ENCODE measurements at regions not wholly inside any gene's neighbourhood (a gene's known extent, or its start where the extent isn't known, plus 50 kb on each side); places are given as distances from the start of the nearest gene placed in this dataset.

- ChIA-PET POLR2A (no interaction called here), CTCF (no interaction called here)
- no peak for TF ChIP-seq CTCF (IDR thresholded peaks at IDR 0.05; ENCODE audit: insufficient read depth, low read length, missing control alignments)
Measured at GRCh38 chr2:164384434-164384833, 236.8 kb downstream of the GRB14 start.

GRCh38 chr2:164371916-164372315, 249.4 kb downstream of the GRB14 start:
- no peak for DNase-seq (ENCODE audit: low read depth, low spot score)
- ChIA-PET CTCF (no interaction called here), POLR2A (no interaction called here)
- no peak for TF ChIP-seq CTCF (IDR thresholded peaks at IDR 0.05; ENCODE audit: insufficient read depth, low read length, missing control alignments)
- H3K4me3 ChIP-seq (ENCODE audit: low read depth, low read length), result no peak overlapping the region

More at GRCh38 chr2:164384434-164384833, 236.8 kb downstream of the GRB14 start:
- DNase-seq (ENCODE audit: low read depth, low spot score), result no peak
- H3K4me3 ChIP-seq (ENCODE audit: low read depth, low read length), result no peak overlapping the region

- no peak for TF ChIP-seq CTCF (IDR thresholded peaks at IDR 0.05; ENCODE audit: insufficient read depth, low read length, missing control alignments)
- POLR2A ChIA-PET, result no interaction called here
- DNase-seq (ENCODE audit: low read depth, low spot score), result no peak
- no peak overlapping the region for H3K4me3 ChIP-seq (ENCODE audit: low read depth, low read length)
- CTCF ChIA-PET, result no interaction called here
Measured at GRCh38 chr2:164369366-164369765, 251.9 kb downstream of the GRB14 start.

- no peak for DNase-seq (ENCODE audit: low read depth, low spot score)
- no peak for TF ChIP-seq CTCF (IDR thresholded peaks at IDR 0.05; ENCODE audit: insufficient read depth, low read length, missing control alignments)
- ChIA-PET CTCF (no interaction called here), POLR2A (no interaction called here)
- no peak overlapping the region for H3K4me3 ChIP-seq (ENCODE audit: low read depth, low read length)
Measured at GRCh38 chr2:164368896-164369295, 252.4 kb downstream of the GRB14 start.

GRCh38 chr2:164363646-164364045, 257.6 kb downstream of the GRB14 start:
- DNase-seq (ENCODE audit: low read depth, low spot score), result no peak
- no peak overlapping the region for H3K4me3 ChIP-seq (ENCODE audit: low read depth, low read length)
- TF ChIP-seq CTCF (IDR thresholded peaks at IDR 0.05; ENCODE audit: insufficient read depth, low read length, missing control alignments), result no peak
- CTCF ChIA-PET, result no interaction called here
- POLR2A ChIA-PET, result no interaction called here

- POLR2A ChIA-PET, result no interaction called here
- no peak overlapping the region for H3K4me3 ChIP-seq (ENCODE audit: low read depth, low read length)
- DNase-seq (ENCODE audit: low read depth, low spot score), result no peak
- CTCF ChIA-PET, result no interaction called here
- no peak for TF ChIP-seq CTCF (IDR thresholded peaks at IDR 0.05; ENCODE audit: insufficient read depth, low read length, missing control alignments)
Measured at GRCh38 chr2:164351536-164351935, 269.7 kb downstream of the GRB14 start.

All from AG04449 (cell line).